ENCODE measurements at regions not wholly inside any gene's neighbourhood (a gene's known extent, or its start where the extent isn't known, plus 50 kb on each side); places are given as distances from the start of the nearest gene placed in this dataset.
"Not testable (repeated sequence)": the region's sequence is repeated elsewhere in the genome, so short reads cannot be mapped to it uniquely, and the experiment has no call there.

DNA sequence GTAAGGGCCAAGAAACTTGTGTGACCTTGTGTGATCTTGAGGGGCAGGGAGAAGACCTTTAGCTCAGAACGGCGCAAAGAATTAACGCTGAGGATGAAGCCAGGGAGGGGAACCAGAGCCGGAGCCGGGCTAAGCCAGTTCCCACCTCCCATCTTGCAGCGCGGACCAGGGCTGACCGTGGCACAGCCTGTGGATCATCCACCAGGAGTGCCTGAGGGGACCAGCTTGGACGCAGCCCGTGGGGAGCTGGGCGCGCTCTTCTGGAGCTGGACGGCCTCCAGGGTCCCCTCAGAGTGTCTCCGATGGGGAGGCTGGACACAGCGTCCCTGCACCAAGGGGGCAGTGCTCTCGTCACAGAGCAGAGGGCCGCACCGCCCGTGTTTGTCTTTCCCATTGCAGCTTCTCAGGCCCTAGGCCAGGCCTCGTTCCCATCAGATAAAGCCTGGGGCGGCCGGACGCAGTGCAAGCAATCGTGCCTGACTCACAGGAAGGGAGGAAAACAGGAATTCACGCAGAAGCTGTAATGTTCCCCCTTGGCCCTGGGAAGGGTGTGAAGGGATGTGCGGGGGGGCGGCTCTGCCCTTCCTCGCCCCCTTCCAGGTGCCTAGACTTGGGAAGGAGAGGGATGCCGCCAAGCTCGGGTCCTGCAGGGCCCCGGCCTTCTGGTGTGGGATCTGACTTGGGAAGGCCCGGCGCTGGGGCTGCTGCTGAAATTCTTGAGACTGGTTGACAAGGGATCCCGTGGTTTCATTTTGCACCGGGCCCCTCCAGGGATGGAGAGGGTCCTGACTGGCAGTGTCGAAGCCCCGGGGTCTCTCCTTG is 144.9 kb downstream of the NPIPB11 start:
- DNase-seq (ENCODE audit: low read depth in 3 of 3, low spot score in 2 of 3), result not testable (repeated sequence)

DNA sequence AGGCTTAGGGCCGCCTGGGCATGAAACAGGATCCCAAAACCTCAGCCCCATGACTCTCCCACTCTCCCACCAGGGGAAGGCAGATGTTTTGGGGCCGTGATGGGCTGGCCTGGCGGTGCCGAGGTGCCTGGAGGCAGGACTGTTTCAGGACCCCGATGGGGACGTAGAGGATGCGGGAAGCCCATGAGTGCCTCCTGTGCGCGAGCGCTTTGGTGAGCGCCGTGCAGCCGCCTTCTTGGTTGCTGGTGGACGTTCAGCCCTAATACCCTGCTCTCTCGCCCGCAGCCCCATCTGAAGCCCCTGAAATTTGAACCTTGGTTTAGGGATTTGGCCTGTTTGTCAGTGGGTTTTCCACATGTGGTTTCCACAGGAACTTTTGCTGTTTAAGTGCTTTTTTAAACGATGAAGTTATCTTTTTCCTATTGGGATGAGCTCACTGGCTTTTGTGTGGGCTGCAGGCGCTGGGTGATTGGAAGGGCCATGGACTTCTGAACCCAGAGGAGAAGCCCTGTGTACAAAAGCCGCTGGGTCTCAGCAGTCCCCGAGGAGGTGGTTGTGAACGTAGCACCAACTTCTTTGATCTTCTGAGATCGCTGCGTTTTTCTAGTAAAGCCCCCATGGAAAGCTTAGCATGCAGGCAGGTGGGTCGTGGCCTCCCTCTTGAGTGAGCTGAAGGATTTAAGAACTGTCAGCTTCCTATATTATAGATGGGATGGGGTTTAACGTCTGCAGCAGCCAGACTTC is 145.7 kb downstream of the NPIPB11 start:
- not testable (repeated sequence) for DNase-seq (ENCODE audit: low read depth in 3 of 3, low spot score in 2 of 3)

DNA sequence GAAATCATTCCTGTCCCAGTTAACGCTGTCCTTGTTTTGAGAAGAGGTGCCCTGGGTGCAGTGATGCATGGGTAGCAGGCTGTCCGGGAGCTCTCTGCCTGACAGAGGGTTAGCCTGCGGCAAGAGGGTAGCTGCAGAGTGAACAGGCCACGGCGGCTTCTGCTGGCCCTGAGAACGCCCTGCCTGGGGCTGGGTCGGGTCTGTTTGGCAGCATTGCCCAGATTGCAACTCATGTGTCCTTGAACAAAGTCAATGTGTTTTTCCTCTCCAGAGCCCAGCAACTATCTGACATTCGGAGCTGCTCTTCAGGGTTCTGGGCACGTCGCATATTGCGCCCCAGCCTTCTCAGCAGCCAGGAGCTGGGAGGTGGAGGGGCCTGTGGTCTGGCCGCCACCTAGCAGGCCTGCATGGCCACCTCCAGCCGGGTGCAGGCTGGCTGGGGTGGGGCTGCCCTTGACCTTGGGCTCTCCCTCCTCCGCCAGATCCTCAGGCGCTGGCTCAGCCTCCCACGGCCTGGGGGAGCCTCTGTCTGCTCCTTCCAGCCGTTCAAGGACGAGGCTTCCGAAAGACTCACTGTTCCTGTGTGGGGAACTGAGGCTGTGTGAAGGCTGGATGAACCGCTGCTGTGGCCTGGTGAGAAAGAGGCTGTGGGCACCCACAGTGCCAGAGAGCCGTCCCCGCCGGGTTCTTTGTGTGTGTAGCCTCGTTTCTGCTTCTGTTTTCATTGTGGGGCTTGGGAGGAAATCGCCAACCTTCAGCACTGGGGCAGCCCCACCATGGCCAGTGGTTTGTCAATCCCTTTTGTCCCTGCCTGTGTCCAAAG is 146.7 kb downstream of the NPIPB11 start:
- not testable (repeated sequence) for DNase-seq (ENCODE audit: low read depth in 3 of 3, low spot score in 2 of 3)

DNA sequence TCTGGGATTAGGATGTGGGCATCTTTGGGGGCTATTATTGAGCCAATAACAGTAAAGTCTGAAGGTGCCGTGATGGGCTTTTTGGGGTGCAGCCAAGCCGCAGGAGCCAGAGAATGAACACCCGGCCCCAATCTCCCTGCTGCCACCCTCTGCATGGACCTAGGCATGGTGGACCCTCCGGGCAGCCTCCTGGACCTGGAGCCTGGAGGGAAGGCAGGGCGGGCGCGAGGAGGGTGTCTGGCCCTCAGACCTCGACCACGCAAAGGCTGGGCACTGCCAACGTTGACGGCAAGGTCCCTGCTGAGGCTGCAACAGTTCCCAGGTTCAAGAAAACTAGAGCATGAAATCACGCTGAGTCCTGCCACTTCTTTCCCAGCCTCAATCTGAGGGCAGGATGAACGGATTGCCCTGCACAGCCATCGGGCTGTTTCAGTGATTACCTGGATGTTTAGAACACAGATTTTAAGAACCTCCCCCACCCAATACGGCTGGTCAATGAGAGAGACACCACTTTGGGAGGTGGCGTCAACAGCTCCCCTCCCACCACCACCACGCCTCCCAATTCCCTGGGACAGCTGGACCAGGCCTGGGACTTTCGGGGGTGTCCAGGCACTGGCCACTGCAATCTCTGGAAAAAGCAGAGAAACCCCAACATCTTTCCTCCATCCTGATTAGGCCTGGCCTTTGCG is 147.4 kb downstream of the NPIPB11 start:
- DNase-seq (ENCODE audit: low read depth in 3 of 3, low spot score in 2 of 3), result not testable (repeated sequence)

DNA sequence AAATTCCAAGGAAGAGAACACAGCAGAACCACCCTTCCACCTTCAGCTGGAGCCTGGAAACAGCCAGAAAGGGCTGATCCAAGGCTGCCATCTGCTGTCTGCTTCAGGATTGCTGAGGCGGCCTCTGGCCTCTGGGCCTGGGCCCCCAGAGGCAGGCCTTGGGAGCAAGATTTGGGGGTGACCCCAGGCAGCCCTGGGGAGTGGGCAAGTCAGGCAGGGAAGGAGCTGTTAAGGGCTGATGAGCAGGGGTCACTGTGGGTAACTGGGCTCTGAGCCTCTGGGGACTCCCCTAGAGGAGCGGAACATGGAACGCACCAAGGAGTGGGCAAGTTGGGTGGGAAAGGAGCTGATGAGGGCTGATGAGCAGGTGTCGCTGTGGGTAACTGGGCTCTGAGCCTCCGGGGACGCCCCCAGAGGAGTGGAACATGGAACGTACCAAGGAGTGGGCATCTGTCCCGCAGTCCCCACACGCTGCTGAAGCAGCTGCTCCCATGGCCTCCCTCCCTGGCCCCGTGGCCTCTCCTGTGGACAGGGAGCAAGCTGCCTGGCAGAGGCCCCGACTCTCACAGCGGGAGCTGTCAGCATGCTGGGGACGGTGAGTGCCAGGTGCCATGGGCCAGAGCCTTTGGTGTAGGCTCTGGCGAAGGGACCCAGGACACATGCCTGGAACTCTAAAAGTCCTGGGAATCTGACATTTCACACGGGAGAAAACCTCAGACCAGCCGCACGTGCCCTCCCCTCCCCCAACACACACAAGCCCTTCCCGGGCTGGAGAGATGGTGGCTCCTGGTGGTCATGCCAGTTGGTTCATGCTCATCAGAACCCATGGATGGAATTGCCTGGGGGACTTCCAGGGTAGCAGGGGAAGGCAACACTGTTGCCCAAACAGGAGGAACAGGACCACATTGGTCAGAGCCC is 148.8 kb downstream of the NPIPB11 start:
- not testable (repeated sequence) for DNase-seq (ENCODE audit: low read depth in 3 of 3, low spot score in 2 of 3)

DNA sequence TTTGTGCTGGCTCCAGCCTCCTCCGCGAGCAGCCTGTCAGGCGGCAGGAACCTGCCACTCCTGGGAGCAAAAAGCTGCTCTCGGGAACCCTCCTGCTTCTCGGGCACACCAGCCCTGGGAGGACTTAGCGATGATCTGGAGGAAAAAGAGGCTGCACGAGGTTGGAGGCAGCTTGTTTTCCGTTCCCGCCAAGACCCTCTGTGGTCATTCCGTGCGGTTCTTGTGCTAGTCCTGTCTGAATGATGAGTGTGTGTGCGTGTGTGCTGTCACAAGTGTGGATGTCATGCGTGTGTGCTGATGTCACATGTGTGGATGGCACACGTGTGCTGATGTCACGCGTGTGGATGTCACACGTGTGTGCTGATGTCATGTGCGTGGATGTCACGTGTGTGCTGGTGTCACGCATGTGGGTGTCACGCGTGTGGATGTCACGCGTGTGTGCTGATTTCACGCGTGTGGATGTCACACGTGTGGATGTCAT is 150.0 kb downstream of the NPIPB11 start:
- DNase-seq (ENCODE audit: low read depth in 3 of 3, low spot score in 2 of 3), result no peak

DNA sequence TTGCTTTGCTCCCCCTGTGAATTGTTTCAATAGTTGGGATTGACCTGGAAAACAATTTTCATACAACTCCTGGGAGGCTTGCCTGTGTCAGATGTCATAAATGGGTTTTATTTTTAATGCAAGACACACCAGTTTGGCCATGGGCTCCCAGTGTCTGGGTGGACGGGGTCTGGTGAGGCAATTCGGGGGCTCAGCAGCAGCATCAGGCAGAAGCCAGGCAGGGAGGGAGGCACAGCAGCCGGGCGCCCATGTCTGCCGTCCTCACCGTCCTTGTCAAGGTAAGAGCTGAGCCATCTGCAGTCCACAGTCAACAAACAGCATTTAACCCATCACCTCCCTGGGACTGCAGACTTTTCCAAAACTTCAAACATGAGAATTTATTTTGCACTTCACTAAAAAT is 150.6 kb downstream of the NPIPB11 start:
- DNase-seq (ENCODE audit: low read depth in 3 of 3, low spot score in 2 of 3), result not testable (repeated sequence)

DNA sequence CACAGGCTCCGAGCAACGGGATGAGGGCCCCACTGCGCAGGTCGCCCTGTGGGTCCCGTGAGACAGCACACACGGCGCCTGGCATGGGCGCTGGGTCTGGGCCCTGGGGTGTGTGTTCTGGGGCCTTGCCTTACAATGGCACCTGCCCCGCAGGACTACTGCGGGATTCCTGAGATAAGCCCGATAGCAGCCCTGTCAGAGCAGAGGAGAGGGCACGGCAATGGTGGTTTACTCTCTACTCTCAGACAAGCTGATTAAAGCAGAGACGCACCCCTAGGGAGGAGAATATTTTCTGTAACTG is 151.1 kb downstream of the NPIPB11 start:
- not testable (repeated sequence) for DNase-seq (ENCODE audit: low read depth in 3 of 3, low spot score in 2 of 3)

DNA sequence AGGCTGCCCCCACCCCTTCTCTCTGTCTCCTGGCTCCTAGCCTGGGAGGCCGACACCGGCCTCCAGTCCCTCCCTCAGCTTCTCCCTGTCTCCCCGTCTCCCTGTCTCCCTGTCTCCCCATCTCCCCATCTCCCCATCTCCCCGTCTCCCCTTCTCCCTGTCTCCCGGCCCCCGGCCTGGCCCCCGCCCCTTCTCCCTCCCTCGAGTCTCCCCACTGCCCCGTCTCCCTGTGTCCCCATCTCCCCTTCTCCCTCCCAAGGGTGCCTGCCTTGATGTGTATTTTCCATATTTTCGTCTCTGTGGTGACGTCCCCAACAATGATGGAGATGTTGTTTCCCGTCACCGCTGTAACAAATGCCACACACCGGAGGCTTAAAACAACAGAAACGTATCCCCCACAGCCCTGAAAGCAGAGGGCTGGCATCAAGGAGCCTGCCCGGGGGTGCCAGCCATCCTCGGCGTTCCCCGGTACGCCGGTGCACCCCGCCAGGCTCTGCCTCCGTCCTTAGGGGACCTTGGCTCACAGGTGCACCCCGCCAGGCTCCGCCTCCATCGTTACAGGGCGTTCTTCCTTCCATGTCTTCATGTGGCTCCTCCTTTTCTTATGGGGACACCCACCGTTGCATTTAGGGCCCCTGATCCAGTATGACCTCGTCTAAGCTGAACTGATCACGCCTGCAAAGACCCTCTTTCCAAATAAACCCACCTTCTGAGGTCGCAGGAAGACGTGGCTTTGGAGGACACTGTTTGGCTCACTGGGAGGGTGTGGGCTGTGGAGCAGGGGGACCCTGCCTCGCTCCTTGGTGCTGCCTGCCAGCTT is 151.6 kb downstream of the NPIPB11 start:
- no peak for DNase-seq (ENCODE audit: low read depth in 3 of 3, low spot score in 2 of 3)

DNA sequence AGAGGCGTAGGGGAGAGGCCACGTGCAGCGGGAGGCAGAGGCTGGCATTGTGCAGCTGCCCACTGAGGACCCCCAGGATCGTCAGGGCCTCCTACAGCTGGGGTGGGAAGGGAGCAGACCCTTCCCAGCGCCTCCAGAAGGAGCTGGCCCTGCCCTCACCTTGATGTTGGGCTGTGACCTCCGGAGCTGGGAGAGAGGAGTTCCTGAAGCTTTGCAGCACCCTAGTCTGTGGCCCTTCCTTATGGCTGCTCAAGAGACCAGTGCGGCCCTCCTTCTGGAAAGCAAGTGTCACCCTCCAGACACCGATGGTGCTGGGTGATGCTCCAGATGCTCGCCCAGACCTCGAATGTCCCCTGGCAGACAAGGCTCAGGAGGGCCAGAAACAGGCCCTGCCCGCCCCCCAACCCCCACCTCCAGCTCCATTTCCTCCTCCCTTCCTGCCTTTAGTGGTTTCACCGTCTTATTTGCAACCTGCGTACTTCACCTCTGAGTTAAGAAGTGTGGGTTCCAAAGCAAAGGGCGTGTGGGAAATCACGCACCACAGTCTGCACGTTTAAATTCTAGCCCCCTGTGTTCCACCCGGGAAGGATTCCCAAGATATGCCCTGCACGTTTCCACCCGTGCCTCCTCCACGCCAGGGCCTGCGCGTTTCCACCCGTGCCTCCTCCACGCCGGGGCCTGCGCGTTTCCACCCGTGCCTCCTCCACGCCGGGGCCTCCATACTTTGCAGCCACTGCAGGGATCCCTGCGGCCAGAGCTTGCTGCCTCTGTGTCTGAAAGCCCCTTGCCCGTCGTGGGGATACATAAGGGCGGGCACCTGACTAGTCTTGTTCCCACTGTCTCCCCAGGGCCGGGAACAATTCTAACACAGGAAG is 152.6 kb downstream of the NPIPB11 start:
- not testable (repeated sequence) for DNase-seq (ENCODE audit: low read depth in 3 of 3, low spot score in 2 of 3)

DNA sequence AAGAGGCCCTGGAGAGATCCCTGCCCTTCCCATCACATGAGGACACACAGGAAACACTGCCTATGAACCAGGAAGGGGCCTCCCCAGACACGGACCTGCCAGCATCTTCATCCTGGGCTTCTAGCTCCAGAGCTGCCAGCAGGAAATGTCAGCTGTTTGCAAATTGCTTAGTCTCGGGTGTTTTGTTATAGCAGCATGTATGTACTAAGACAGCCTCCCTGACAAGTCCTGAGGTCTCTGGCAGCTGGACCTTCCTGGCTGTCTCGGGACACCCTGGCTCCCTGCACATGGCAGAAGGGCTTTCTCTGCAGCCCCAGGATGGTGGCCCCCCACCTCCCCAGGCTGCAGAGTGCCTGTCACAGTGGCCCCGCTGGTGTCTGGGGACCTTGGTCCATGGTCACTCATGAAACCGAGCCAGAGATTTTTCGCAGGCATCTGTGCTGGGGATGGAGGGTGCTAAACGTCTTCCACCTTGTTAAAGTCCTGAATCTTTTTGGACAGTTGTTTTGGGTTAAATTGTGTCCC is 153.4 kb downstream of the NPIPB11 start:
- DNase-seq (ENCODE audit: low read depth in 3 of 3, low spot score in 2 of 3), result not testable (repeated sequence)

DNA sequence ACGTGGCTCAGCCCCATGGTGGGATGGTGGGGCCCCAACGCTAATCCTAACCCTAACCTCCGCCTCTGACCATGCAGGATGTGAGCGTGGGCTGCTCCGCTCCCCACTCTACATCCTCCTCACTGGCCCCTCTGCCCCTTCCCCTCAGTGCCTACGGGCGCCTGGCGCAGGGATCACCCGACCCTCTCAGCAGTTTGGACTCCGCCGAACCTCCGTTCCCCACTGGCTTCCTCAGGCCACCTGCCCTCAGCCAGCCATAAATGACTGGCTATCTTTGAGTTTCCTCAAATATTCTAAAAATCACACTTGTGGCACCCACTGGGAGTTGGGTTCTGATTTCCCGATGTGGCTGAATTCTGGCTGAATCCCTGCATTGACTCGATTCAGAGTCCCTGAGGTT is 154.2 kb downstream of the NPIPB11 start:
- DNase-seq (ENCODE audit: low read depth in 3 of 3, low spot score in 2 of 3), result not testable (repeated sequence)

DNA sequence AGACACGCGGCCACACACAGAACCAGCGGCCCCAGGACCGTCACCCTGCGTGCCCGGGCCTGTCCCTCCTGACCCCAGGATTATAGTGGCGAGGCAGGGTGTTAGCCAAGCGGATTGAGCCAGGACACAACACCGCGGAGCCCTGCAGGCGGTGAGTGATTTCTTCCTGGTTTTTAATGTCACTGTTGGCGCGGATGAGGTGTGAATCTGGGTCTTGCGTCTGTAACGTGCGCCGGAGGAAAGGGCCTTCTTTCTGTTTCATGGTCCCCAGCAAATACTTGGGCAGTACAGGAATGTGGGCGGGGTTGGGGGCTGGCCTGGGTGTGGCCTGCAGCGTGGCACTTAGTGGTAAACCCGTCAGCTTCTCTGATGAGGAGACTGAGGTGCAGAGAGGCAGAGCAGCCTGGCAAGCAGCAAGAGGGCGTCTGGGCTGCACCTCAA is 154.9 kb downstream of the NPIPB11 start:
- DNase-seq (ENCODE audit: low read depth in 3 of 3, low spot score in 2 of 3), result not testable (repeated sequence)

DNA sequence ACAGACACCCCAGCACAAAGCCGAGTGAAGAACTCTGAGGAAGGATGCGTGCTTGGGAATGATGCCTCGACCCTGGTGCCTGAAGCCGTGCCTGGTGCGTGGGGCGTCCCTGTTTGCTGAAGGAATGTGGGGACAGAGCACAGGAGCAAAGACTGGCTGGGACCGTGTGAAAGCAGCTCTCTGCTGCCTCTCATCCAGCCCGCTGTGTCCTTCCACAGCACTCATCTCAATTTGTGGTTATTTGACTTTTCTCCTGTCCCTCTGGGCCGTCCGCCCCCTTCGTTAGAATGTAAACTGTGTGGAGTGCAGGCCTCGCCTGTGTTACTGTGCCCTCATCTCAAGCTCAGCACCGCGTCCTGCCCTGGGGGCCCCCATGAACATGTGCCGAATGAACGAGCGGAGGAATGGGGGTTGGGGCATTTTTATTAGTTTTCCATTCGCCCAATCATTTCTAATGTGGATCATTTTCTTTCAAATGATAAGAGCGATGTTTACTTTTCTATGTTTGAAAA is 155.5 kb downstream of the NPIPB11 start:
- DNase-seq (ENCODE audit: low read depth in 3 of 3, low spot score in 2 of 3), result not testable (repeated sequence)

DNA sequence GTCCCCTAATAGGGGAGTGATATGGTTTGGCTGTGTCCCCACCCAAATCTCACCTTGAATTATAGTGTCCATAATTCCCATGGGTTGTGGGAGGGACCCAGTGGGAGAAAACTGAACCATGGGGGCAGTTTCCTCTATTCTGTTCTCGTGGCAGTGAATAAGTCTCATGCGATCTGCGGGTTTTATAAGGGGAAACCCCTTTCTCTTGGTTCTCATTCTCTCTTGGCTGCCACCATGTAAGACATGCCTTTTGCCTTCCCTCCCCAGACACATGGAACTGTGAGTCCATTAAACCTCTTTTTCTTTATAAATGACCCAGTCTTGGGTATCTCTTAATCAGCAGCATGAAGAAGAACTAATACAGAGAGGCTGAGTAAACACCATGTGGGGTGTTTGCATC is 156.0 kb downstream of the NPIPB11 start:
- DNase-seq (ENCODE audit: low read depth in 3 of 3, low spot score in 2 of 3), result not testable (repeated sequence)

DNA sequence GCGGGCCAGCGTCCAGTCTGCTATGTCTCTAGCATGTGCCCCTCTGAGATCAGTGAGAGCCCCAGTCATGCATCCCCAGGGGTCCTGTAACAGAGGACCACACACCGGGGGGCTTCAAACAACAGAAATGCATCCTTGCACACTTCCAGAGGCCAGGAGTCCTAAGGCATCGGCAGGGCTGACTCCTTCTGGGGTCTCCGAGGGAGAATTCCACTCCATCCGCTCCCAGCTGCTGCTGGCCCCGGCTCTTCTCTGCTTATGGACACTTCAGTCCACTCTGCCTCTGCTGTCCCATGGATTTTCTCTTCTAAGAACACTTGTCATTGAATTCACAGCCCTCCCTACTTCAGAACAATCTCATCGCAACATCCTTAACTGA is 157.6 kb downstream of the NPIPB11 start:
- DNase-seq (ENCODE audit: low read depth in 3 of 3, low spot score in 2 of 3), result not testable (repeated sequence)

DNA sequence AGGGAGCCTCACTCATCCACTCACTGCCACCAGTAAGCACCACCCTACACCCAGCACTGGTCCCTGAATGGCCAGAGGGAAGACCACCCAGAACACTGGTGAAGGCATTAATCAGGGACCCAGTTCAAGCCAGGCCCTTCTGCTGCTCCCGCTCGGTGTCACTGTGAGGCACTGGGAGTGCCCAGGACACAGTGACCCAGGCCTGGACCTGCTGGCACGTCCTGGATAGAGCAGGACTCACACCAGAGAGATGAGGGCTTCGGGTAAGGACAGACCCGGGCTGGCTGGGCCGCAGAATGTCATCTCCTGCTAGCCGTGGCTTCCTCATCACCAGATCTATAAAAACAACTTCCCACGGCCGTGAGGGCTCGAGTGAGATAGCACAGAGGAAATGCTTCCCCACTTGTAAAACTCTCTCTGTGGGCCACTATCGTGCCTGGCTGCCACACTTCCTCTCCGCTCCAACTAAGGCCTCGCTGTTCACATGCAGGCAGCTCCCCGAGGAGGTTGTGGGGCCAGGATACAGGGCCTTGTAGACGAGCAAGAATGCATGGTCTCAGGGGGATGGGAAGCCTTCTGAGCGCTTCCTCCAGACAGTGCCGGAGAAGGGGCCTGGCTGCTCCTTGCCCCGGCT is 158.1 kb downstream of the NPIPB11 start:
- DNase-seq (ENCODE audit: low read depth in 3 of 3, low spot score in 2 of 3), result not testable (repeated sequence)
